CD4-positive, alpha-beta T cell treated with Interleukin-12 subunit alpha and Interleukin-12 subunit beta, for 1 hour (primary cell): ENCODE measurements at regions not wholly inside any gene's neighbourhood (a gene's known extent, or its start where the extent isn't known, plus 50 kb on each side); places are given as distances from the start of the nearest gene placed in this dataset.

Experiments used
- DNase-seq: peaks from one replicate; pipeline ENCODE4 v3.0.0-alpha.2; 2020

DNA sequence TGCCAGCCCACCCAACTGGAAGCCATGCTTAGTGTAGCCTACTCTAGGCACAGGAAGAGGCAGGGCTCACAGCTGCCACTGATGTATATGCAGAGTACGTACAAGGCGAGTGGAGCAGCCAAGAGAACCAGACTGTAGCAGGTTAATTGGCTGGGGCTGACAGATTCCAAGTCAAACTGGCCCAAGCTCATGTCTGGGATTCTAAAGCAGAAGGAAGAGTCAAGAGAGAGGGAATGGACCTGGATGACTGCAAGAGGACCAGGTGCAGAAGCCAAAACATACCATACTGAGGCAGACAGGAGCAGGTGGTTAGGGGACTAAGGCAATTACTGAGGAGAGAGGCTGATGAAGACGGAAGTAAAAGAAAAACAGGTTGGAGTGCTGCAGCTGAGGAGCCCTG is 51.3 kb upstream of the LRRN2 start:
- DNase-seq = no peak

DNA sequence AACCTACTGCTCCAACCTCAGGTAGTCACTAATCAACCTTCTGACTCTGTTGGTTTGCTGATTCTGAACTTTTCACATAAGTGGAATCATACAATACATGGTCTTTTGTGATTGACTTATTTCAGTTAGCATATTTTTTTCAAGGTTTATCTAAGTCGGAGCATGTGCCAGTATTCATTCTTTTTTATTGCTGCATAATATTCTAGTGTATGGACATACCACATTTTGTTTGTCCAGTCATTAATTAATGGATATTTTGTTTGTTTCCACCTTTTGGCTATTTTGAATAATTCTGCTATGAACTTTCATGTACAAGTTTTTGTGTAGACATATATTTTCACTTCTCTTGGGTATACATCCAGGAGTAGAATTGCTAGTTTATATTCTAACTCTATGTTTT is 53.0 kb upstream of the LRRN2 start:
- no peak for DNase-seq

GRCh38 chr1:204740354-204740753 is 54.8 kb upstream of the LRRN2 start:
- DNase-seq = no peak

DNA sequence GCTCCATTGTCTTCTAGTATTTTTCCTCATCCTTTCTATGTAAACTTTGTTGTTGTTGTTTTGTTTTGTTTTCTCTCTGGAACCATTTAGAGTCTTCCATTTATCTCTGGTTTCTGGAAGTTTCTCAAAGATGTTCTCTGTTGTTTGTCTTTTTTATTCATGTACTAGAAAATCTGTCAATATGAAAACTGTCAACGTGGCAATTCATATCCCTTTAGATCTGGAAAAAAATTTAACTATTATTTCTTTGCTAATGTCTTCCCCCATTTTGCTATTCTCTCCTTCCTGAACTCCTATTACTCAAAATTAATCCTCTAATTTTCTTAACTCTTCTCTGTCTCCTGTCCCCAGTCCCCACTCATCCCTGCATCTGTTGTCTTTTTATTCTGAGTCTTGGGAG is 55.9 kb upstream of the LRRN2 start:
- DNase-seq = no peak

DNA sequence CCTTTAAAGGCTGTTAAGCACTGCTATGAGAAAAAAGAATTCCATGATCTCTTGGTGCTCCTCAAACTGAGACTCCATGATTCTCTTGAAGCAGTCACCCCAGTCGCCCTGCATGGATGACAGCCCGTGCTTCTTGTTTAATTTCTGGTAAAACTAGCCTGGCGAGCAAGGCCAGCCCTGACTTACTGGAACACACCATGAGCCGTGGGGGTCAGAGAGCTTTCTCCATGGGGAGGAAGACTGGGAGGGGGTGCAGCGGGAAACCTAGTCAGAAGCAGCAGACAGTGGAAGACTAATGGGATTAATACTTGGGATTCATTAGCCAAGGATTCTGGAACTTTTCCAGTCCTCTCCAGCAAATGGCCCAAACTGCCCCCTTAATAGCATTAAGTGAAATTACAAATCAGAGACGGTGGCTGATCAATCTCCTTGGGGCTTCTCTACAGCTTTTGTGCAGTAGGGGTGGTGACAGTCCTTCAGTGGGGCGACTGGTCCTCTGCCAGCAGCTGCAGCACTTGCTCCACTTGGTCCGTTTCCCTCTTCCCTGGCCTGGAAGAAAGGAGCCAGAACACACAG is 57.2 kb upstream of the LRRN2 start:
- no peak for DNase-seq

- no peak for DNase-seq
Measured at GRCh38 chr1:204744107-204744779, 58.7 kb upstream of the LRRN2 start.

- peak; percentile 55 for DNase-seq
Measured at GRCh38 chr1:204746838-204747442, 61.4 kb upstream of the LRRN2 start.

GRCh38 chr1:204751480-204751879 is 65.9 kb upstream of the LRRN2 start:
- DNase-seq = no peak

GRCh38 chr1:204751883-204752687 is 66.5 kb upstream of the LRRN2 start:
- DNase-seq = no peak

- DNase-seq = no peak
Measured at GRCh38 chr1:204752688-204753040, 67.1 kb upstream of the LRRN2 start.

- no peak for DNase-seq
Measured at GRCh38 chr1:204754821-204755220, 69.3 kb upstream of the LRRN2 start.

GRCh38 chr1:204756349-204756748 is 70.8 kb upstream of the LRRN2 start:
- DNase-seq = no peak

GRCh38 chr1:204756811-204757210 is 71.3 kb upstream of the LRRN2 start:
- DNase-seq = no peak

DNA sequence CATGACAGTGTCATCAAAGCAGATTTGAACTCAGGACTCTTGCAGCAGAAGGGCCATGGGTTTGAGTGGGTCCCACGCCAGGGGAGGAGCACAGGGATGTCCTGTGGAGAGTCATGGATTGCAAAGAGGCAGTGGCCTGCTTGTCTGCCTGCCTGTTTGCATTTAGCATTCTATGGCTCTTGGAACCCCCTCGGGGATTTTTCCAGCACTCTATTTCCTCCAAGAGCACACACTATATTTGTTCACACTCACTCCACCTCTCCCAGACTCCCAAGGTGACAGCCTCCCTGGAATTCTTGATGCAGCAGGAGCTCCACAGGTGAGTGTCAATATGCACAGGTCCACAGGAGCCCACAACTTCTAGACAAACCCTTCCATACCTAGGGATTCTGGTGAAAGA is 73.1 kb upstream of the LRRN2 start:
- no peak for DNase-seq

DNA sequence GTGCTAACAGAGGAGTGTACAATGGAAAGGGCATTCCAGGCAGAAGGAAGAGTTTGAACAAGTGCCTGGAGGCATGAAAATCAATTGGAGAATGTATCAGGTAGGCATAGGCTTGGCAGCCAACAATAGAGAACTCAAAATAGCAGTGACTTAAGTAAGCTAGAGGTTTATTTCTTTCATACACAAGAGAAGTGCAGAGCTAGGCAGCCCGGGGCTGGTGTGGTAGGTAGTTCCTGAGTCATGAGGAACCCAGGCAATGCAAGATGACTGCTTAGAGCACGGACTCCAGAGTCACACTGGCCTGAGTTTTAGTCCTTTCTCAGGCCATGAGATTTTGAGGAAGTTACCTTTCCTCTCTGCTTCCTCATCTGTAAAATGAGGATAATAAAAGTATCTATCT is 74.8 kb upstream of the LRRN2 start:
- DNase-seq = no peak

- no peak for DNase-seq
Measured at GRCh38 chr1:204760757-204761156, 75.2 kb upstream of the LRRN2 start.

GRCh38 chr1:204763773-204764427 is 78.4 kb upstream of the LRRN2 start:
- DNase-seq = peak; percentile 58

DNA sequence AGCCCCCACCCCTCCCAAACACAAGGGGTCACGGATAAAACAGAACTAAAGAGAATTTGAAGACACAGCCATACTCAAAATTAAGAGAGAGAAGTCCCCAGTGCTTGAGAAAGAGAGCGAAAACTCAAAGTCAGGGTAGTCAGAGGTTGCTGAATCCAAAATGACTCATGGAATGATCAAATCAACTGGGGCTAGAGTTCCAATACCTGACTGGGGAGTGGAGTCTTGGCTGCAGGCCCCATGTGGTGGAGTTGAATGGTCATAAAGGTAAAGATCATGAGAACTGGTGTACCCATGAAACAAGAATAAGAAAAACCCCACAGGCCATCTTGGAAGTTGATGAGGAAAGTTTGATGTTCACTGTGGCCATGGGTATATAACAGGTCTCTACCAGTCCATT is 84.5 kb upstream of the LRRN2 start:
- no peak for DNase-seq

DNA sequence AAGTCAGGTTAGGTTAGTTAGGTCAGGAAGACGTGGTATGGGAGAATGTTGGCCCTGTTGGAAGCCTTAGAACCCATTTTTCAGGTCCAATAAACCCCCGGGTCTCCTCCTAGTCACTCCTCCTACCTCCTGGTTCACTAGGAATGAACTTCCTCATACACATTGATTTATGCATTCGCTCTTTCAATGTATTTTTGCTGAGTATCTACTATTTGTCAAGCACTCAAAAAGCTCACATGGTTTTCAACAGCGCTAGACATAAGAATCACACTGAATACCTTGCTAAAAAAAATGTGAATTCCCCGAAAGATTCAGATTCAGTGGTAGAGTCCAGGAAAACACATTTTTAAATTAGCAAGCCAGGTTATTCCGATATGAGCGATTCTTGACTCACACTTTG is 85.8 kb upstream of the LRRN2 start:
- no peak for DNase-seq

- DNase-seq = no peak
Measured at GRCh38 chr1:204773246-204773645, 87.7 kb upstream of the LRRN2 start.

GRCh38 chr1:204775546-204775945 is 90.0 kb upstream of the LRRN2 start:
- no peak for DNase-seq

GRCh38 chr1:204777591-204777990 is 92.1 kb upstream of the LRRN2 start:
- no peak for DNase-seq

DNA sequence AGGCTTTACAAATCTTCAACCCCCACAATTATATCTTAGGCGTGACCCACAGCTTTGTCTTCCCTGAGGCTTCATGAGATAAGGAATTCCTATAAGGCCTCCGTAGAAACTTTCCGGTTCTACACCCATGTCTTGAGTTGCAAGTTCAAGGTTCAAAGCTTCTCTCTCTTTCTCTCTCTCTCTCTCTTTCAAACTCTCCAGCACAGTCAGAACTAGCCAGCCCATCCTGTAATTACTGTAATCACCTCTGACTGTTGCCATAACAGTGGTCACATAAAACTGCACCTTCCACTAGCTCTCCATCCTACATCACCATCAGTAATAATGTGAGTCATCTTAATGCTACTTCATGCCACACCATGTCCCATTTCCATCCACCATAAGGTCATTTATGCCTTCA is 90.0 kb upstream of the NFASC start:
- DNase-seq = no peak
